ENCODE measurements at regions not wholly inside any gene's neighbourhood (a gene's known extent, or its start where the extent isn't known, plus 50 kb on each side); places are given as distances from the start of the nearest gene placed in this dataset.
"Not testable (repeated sequence)": the region's sequence is repeated elsewhere in the genome, so short reads cannot be mapped to it uniquely, and the experiment has no call there.

- Mint-ChIP-seq H3K4me1 (peaks cover 15 to 21% (median 16%) of the 10 kb centered on the region in 3 donors), H3K27ac (peak overlapping the region; percentile 81 to 87), H3K4me3 (peak overlapping the region in 1 of 3 donors; percentile 25)
- H3K4me3 ChIP-seq (ENCODE audit: control insufficient read depth in 1 of 2, extremely low read depth in 1 of 2, low read length in 1 of 2); H3K36me3 ChIP-seq (ENCODE audit: control insufficient read depth in 2 of 2, extremely low read depth in 1 of 2, insufficient read depth in 1 of 2, low read length in 1 of 2); CTCF ChIA-PET; H3K9me3 Mint-ChIP-seq; POLR2A ChIA-PET; H3K9me3 ChIP-seq; H3K27me3 ChIP-seq (replicated peaks in 1 of 2; ENCODE audit: control insufficient read depth in 2 of 2, extremely low read depth in 1 of 2, insufficient read depth in 2 of 2, low read length in 1 of 2); H3K36me3 Mint-ChIP-seq; H3K4me1 ChIP-seq (ENCODE audit: control insufficient read depth in 1 of 2, extremely low read depth in 1 of 2, insufficient read depth in 2 of 2, low read length in 2 of 2); H3K27me3 Mint-ChIP-seq: not testable (repeated sequence)
- H3K27ac ChIP-seq (ENCODE audit: low read length) = peak overlapping the region; percentile 28
- WGBS (ENCODE audit: insufficient coverage) = no CpG with 5 or more reads among the region's 1 CpG
- DNase-seq (peak in 8 of 35 experiments; percentile 9 to 40 (median 15)), ATAC-seq (replicated peaks in 1 of 4) (peak; percentile 72 to 85 (median 78))
Observed at GRCh38 chr1:145191272-145191675, 50.7 kb downstream of the PPIAL4D start.

GRCh38 chr1:145189543-145190030, 52.4 kb downstream of the PPIAL4D start:
- H3K4me3 Mint-ChIP-seq = peak overlapping the region; percentile 57 to 71 (median 71)
- H3K27me3 Mint-ChIP-seq; H3K4me3 ChIP-seq (ENCODE audit: control insufficient read depth in 1 of 2, extremely low read depth in 1 of 2, low read length in 1 of 2); H3K9me3 Mint-ChIP-seq; H3K9me3 ChIP-seq; POLR2A ChIA-PET; H3K36me3 Mint-ChIP-seq; H3K36me3 ChIP-seq (ENCODE audit: control insufficient read depth in 2 of 2, extremely low read depth in 1 of 2, insufficient read depth in 1 of 2, low read length in 1 of 2); H3K27me3 ChIP-seq (replicated peaks in 1 of 2; ENCODE audit: control insufficient read depth in 2 of 2, extremely low read depth in 1 of 2, insufficient read depth in 2 of 2, low read length in 1 of 2); CTCF ChIA-PET; DNase-seq; H3K4me1 ChIP-seq (ENCODE audit: control insufficient read depth in 1 of 2, extremely low read depth in 1 of 2, insufficient read depth in 2 of 2, low read length in 2 of 2): not testable (repeated sequence)
- H3K27ac Mint-ChIP-seq = peak overlapping the region; percentile 95 to 96
- peaks cover 15 to 22% (median 20%) of the 10 kb centered on the region in 3 donors for H3K4me1 Mint-ChIP-seq
- H3K27ac ChIP-seq (ENCODE audit: low read length) = peak overlapping the region; percentile 29
- peak in 1 of 4 experiments; percentile 14 for ATAC-seq (replicated peaks in 1 of 4)
- WGBS (ENCODE audit: insufficient coverage) = no CpG with 5 or more reads among the region's 4 CpGs

DNA sequence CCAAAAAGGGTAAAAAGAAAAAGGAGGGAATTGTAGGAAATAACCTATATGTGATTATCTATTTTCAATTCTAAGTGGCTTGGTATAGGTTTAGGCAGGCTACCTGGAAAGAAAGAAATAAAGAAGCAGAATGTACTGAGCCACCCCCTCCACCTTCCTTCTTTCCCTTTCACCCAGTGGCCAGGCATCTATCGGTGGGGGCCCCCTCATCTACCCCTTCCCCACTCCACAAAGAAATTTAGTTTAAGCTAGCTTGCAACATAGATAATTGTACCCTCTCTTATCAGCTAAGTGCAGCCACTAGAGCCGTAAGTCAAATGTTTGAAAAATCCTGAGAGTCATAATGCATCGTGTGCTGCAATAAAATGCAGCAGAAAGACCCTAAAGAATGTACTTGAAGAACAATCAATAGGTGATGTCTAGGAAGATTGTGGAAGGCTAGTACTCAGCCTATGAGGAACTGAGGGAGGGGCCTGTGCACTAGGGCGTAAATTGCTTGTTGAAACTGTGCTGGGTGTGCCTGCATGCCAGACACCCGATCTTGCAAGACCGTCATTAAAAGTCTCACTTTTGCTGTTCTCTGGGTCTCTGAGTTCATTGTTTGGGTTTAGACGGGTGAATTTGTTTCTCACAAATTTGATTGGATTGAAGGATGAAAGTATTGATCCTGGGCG, 53.0 kb downstream of the PPIAL4D start:
- H3K9me3 Mint-ChIP-seq; H3K27me3 ChIP-seq (replicated peaks in 1 of 2; ENCODE audit: control insufficient read depth in 2 of 2, extremely low read depth in 1 of 2, insufficient read depth in 2 of 2, low read length in 1 of 2); H3K9me3 ChIP-seq; H3K36me3 Mint-ChIP-seq; H3K4me3 ChIP-seq (ENCODE audit: control insufficient read depth in 1 of 2, extremely low read depth in 1 of 2, low read length in 1 of 2); H3K27me3 Mint-ChIP-seq; H3K36me3 ChIP-seq (ENCODE audit: control insufficient read depth in 2 of 2, extremely low read depth in 1 of 2, insufficient read depth in 1 of 2, low read length in 1 of 2); CTCF ChIA-PET; POLR2A ChIA-PET; H3K4me1 ChIP-seq (ENCODE audit: control insufficient read depth in 1 of 2, extremely low read depth in 1 of 2, insufficient read depth in 2 of 2, low read length in 2 of 2): not testable (repeated sequence)
- DNase-seq (peak in 27 of 35 experiments; percentile 7 to 68 (median 30)), ATAC-seq (replicated peaks in 1 of 4) (peak; percentile 22 to 62 (median 36))
- H3K4me3 Mint-ChIP-seq = peak overlapping the region; percentile 57 to 71 (median 71)
- H3K4me1 Mint-ChIP-seq = peaks cover 15 to 20% (median 19%) of the 10 kb centered on the region in 3 donors
- WGBS (ENCODE audit: insufficient coverage) = no CpG with 5 or more reads among the region's 8 CpGs
- H3K27ac Mint-ChIP-seq = peak overlapping the region; percentile 95 to 96
- H3K27ac ChIP-seq (ENCODE audit: low read length) = peak overlapping the region; percentile 29

DNA sequence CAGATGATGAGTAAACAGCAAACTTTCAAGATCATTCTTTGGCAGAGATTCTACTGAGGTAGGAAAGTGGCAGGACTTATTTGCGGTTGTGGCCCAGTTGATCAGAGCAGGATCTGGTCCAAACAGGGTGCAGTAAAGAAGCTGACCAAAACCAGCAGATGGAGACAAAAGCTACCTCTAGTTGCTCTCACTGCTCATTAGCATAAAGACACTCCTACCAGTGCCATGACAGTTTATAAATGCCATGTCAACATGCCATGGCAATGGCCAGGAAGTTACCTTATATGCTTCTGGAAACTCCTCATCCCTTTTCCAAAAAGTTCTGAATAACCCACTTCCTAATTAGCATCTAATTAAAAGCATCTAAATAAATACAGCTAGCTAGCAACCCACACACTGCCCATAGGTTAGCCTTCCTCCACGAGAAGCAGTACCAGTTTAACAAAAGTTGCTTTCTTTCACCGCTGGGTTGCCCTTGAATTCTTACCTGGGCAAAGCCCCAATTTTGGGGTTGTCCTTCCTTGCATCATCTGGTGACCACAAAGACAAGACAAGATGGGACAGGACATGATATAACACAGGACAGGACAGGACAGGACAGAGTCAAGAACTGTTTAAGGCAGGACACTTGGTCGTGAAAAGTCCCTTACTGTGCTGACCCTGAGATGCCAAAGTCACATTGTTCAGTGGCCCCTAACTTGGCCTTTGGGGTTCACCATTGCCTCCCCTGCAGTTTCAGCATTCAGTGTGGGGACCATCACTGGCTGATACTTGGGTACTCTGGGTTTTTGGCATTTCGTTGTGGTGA, 59.2 kb downstream of the PPIAL4D start:
- H3K4me1 Mint-ChIP-seq; H3K4me1 ChIP-seq (ENCODE audit: control insufficient read depth in 1 of 2, extremely low read depth in 1 of 2, insufficient read depth in 2 of 2, low read length in 2 of 2); H3K4me3 ChIP-seq (ENCODE audit: control insufficient read depth in 1 of 2, extremely low read depth in 1 of 2, low read length in 1 of 2); H3K27me3 ChIP-seq (replicated peaks in 1 of 2; ENCODE audit: control insufficient read depth in 2 of 2, extremely low read depth in 1 of 2, insufficient read depth in 2 of 2, low read length in 1 of 2); H3K9me3 Mint-ChIP-seq; H3K36me3 ChIP-seq (ENCODE audit: control insufficient read depth in 2 of 2, extremely low read depth in 1 of 2, insufficient read depth in 1 of 2, low read length in 1 of 2); H3K36me3 Mint-ChIP-seq; H3K27ac ChIP-seq (ENCODE audit: low read length); H3K27me3 Mint-ChIP-seq; H3K9me3 ChIP-seq; POLR2A ChIA-PET; CTCF ChIA-PET; H3K4me3 Mint-ChIP-seq: not testable (repeated sequence)
- ATAC-seq (replicated peaks in 1 of 4) (peak; percentile 90 to 97 (median 94)), DNase-seq (peak in 2 of 35 experiments; percentile 2 to 12)
- H3K27ac Mint-ChIP-seq = peak overlapping the region; percentile 31 to 73
- WGBS (ENCODE audit: insufficient coverage) = no CpG with 5 or more reads among the region's 5 CpGs

GRCh38 chr1:145176285-145176925, 65.6 kb downstream of the PPIAL4D start:
- peak; percentile 87 to 95 (median 92) for ATAC-seq (replicated peaks in 1 of 4)
- H3K27ac Mint-ChIP-seq; POLR2A ChIA-PET; H3K9me3 Mint-ChIP-seq; H3K27me3 Mint-ChIP-seq; H3K36me3 ChIP-seq (ENCODE audit: control insufficient read depth in 2 of 2, extremely low read depth in 1 of 2, insufficient read depth in 1 of 2, low read length in 1 of 2); H3K36me3 Mint-ChIP-seq; H3K27ac ChIP-seq (ENCODE audit: low read length); H3K4me3 ChIP-seq (ENCODE audit: control insufficient read depth in 1 of 2, extremely low read depth in 1 of 2, low read length in 1 of 2); H3K4me3 Mint-ChIP-seq; CTCF ChIA-PET; H3K4me1 Mint-ChIP-seq; H3K4me1 ChIP-seq (ENCODE audit: control insufficient read depth in 1 of 2, extremely low read depth in 1 of 2, insufficient read depth in 2 of 2, low read length in 2 of 2); H3K9me3 ChIP-seq; H3K27me3 ChIP-seq (replicated peaks in 1 of 2; ENCODE audit: control insufficient read depth in 2 of 2, extremely low read depth in 1 of 2, insufficient read depth in 2 of 2, low read length in 1 of 2): not testable (repeated sequence)
- 40% methylated on average over 1 of the region's 11 CpGs for WGBS (ENCODE audit: insufficient coverage)
- DNase-seq = peak in 30 of 35 experiments; percentile 5 to 70 (median 34)

DNA sequence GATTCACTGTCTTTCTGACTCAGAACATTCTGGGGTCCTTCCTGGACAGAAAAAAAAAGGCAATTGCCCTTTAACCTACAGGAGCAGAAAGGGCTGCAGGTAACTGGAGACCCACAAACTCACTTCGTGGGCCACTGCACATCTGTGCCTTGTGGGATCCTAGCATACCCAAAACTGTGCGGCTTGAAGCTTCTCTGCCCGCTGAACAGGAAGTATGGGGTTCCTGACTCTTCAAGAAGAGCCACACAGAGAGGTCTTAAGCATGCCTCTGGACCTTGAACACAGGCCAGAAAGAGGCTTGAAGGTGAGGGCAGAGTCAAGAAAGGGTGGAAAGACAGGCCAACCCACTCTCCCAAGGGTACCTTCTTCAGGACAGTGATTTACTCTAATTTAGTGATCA, 67.6 kb downstream of the PPIAL4D start:
- ATAC-seq (replicated peaks in 1 of 4) = peak in 1 of 4 experiments; percentile 35
- POLR2A ChIA-PET = not testable (repeated sequence)

More for the DNA sequence above, 67.6 kb downstream of the PPIAL4D start:
- H3K9me3 Mint-ChIP-seq; H3K4me1 ChIP-seq (ENCODE audit: control insufficient read depth in 1 of 2, extremely low read depth in 1 of 2, insufficient read depth in 2 of 2, low read length in 2 of 2); DNase-seq; H3K27ac ChIP-seq (ENCODE audit: low read length); H3K36me3 Mint-ChIP-seq; H3K27me3 ChIP-seq (replicated peaks in 1 of 2; ENCODE audit: control insufficient read depth in 2 of 2, extremely low read depth in 1 of 2, insufficient read depth in 2 of 2, low read length in 1 of 2); H3K4me3 ChIP-seq (ENCODE audit: control insufficient read depth in 1 of 2, extremely low read depth in 1 of 2, low read length in 1 of 2); H3K4me1 Mint-ChIP-seq; H3K36me3 ChIP-seq (ENCODE audit: control insufficient read depth in 2 of 2, extremely low read depth in 1 of 2, insufficient read depth in 1 of 2, low read length in 1 of 2); H3K4me3 Mint-ChIP-seq; H3K27me3 Mint-ChIP-seq; CTCF ChIA-PET; H3K9me3 ChIP-seq: not testable (repeated sequence)
- peak overlapping the region; percentile 70 to 71 for H3K27ac Mint-ChIP-seq
- no CpG with 5 or more reads among the region's 3 CpGs for WGBS (ENCODE audit: insufficient coverage)

All from T-cell (primary cell).